Activated CD8-positive, alpha-beta memory T cell treated with anti-CD3 and anti-CD28 coated beads, Interleukin-2, amount 10 ng/mL, durations not matched to agents 7 days and 5 days (primary cell): ENCODE measurements at regions not wholly inside any gene's neighbourhood (a gene's known extent, or its start where the extent isn't known, plus 50 kb on each side); places are given as distances from the start of the nearest gene placed in this dataset.

Experiments used
- ATAC-seq: fragments of 150-1000 bp; cut with Tn5 transposase; one replicate; pipeline ENCODE4 v1.10.0; 2021; ENCODE audit warnings: moderate library complexity
- CTCF ChIA-PET: fragments of 350-600 bp; sonication (Branson Sonifier 250); formaldehyde crosslinking; loops from one replicate; lab custom pipeline; 2021; ENCODE audit warnings: antibody characterized with exemption; lab: Charles Lee
- DNase-seq: peaks from one replicate; pipeline ENCODE4 v3.0.0-alpha.2; 2020
- H3K27ac Mint-ChIP-seq: one replicate; pipeline ENCODE4 v1.8.0; 2021; ENCODE audit warnings: mild to moderate bottlenecking, mixed read lengths
- H3K27me3 Mint-ChIP-seq: one replicate; pipeline ENCODE4 v1.8.0; 2021; ENCODE audit warnings: mixed read lengths
- H3K36me3 Mint-ChIP-seq: one replicate; pipeline ENCODE4 v1.8.0; 2021; ENCODE audit warnings: mild to moderate bottlenecking, mixed read lengths
- H3K4me1 Mint-ChIP-seq: one replicate; pipeline ENCODE4 v1.8.0; 2021; ENCODE audit warnings: mixed read lengths
- H3K4me3 Mint-ChIP-seq: one replicate; pipeline ENCODE4 v1.8.0; 2021; ENCODE audit warnings: mild to moderate bottlenecking, moderate library complexity, mixed read lengths
- H3K9me3 Mint-ChIP-seq: one replicate; pipeline ENCODE4 v1.8.0; 2022; ENCODE audit warnings: low read depth, mixed read lengths

- no peaks in the 10 kb centered on the region for H3K9me3 Mint-ChIP-seq
- peaks cover 58% of the 10 kb centered on the region for H3K4me1 Mint-ChIP-seq
- peak overlapping the region; percentile 19 for H3K27ac Mint-ChIP-seq
Observed at GRCh38 chr14:73777420-73777819, 63.2 kb upstream of the PNMA1 start.

GRCh38 chr14:73776194-73776537 lies 62.0 kb upstream of the PNMA1 start:
- peaks cover 13% of the 10 kb centered on the region for H3K36me3 Mint-ChIP-seq
- CTCF ChIA-PET = interaction anchor here (0.6 to 8.0 kb wide), 5 partner anchors 9 to 142 kb away, joined by 3 to 66 read pairs (median 6); a partner anchor contains a TSS
- DNase-seq (no peak), ATAC-seq (no peak)
- no peaks in the 10 kb centered on the region for H3K27me3 Mint-ChIP-seq
- no peaks in the 10 kb centered on the region for H3K9me3 Mint-ChIP-seq
- H3K4me3 Mint-ChIP-seq = no peak overlapping the region
- peaks cover 68% of the 10 kb centered on the region for H3K4me1 Mint-ChIP-seq
- H3K27ac Mint-ChIP-seq = peak overlapping the region; percentile 35

More at GRCh38 chr14:73777420-73777819, 63.2 kb upstream of the PNMA1 start:
- Mint-ChIP-seq H3K27me3 (no peaks in the 10 kb centered on the region), H3K4me3 (no peak overlapping the region), H3K36me3 (peaks cover 14% of the 10 kb centered on the region)
- ATAC-seq (peak; percentile 15), DNase-seq (no peak)
- CTCF ChIA-PET = interaction anchor here (1.1 to 2.3 kb wide), 10 partner anchors 9 to 52 kb away, joined by 3 to 11 read pairs (median 4); no protein-coding TSS in a partner anchor

- DNase-seq = no peak
- Mint-ChIP-seq H3K36me3 (peaks cover 9% of the 10 kb centered on the region), H3K4me3 (no peak overlapping the region), H3K9me3 (no peaks in the 10 kb centered on the region), H3K4me1 (peaks cover 71% of the 10 kb centered on the region), H3K27me3 (no peaks in the 10 kb centered on the region), H3K27ac (peak overlapping the region; percentile 72)
- CTCF ChIA-PET = interaction anchor here (0.7 to 8.0 kb wide), 4 partner anchors 10 to 34 kb away, joined by 3 to 66 read pairs (median 32); a partner anchor contains a TSS
- ATAC-seq = no peak
Observed at GRCh38 chr14:73775339-73776193, 61.4 kb upstream of the PNMA1 start.

- DNase-seq (no peak), ATAC-seq (no peak)
- H3K27me3 Mint-ChIP-seq = no peaks in the 10 kb centered on the region
- peaks cover 7% of the 10 kb centered on the region for H3K36me3 Mint-ChIP-seq
- peaks cover 76% of the 10 kb centered on the region for H3K4me1 Mint-ChIP-seq
- no peaks in the 10 kb centered on the region for H3K9me3 Mint-ChIP-seq
- CTCF ChIA-PET = interaction anchor here (7.4 to 8.0 kb wide), 2 partner anchors 11 to 14 kb away, joined by 59 to 66 read pairs; a partner anchor contains a TSS
- H3K27ac Mint-ChIP-seq = peak overlapping the region; percentile 72
- no peak overlapping the region for H3K4me3 Mint-ChIP-seq
Observed at GRCh38 chr14:73774671-73775070, 60.5 kb upstream of the PNMA1 start.

- DNase-seq = no peak
- H3K4me1 Mint-ChIP-seq = peaks cover 78% of the 10 kb centered on the region
- H3K4me3 Mint-ChIP-seq = no peak overlapping the region
- no peak for ATAC-seq
- H3K27ac Mint-ChIP-seq = peak overlapping the region; percentile 72
- peaks cover 9% of the 10 kb centered on the region for H3K36me3 Mint-ChIP-seq
- no peaks in the 10 kb centered on the region for H3K9me3 Mint-ChIP-seq
- no peaks in the 10 kb centered on the region for H3K27me3 Mint-ChIP-seq
- CTCF ChIA-PET = interaction anchor here (0.7 to 8.0 kb wide), 3 partner anchors 11 to 45 kb away, joined by 3 to 66 read pairs (median 59); a partner anchor contains a TSS
Observed at GRCh38 chr14:73774241-73774570, 60.0 kb upstream of the PNMA1 start.

GRCh38 chr14:73773441-73774240 lies 59.5 kb upstream of the PNMA1 start:
- Mint-ChIP-seq H3K27ac (peak overlapping the region; percentile 72), H3K4me1 (peaks cover 81% of the 10 kb centered on the region), H3K36me3 (peaks cover 10% of the 10 kb centered on the region), H3K4me3 (no peak overlapping the region), H3K9me3 (no peaks in the 10 kb centered on the region), H3K27me3 (no peaks in the 10 kb centered on the region)
- no peak for DNase-seq
- no peak for ATAC-seq
- CTCF ChIA-PET = interaction anchor here (0.6 to 8.0 kb wide), 6 partner anchors 12 to 56 kb away, joined by 3 to 66 read pairs (median 12); a partner anchor contains a TSS

- ATAC-seq (peak; percentile 76), DNase-seq (peak; percentile 84)
- Mint-ChIP-seq H3K36me3 (peaks cover 10% of the 10 kb centered on the region), H3K4me1 (peaks cover 72% of the 10 kb centered on the region), H3K27ac (peak overlapping the region; percentile 86), H3K27me3 (no peaks in the 10 kb centered on the region), H3K9me3 (no peaks in the 10 kb centered on the region), H3K4me3 (peak overlapping the region; percentile 49)
- CTCF ChIA-PET = interaction anchor here (0.9 to 8.0 kb wide), 12 partner anchors 9 to 159 kb away, joined by 3 to 66 read pairs (median 6); partner anchors contain the start of gene ACOT6
Observed at GRCh38 chr14:73771848-73772638, 57.9 kb upstream of the PNMA1 start.

GRCh38 chr14:73770977-73771847 lies 57.0 kb upstream of the PNMA1 start:
- Mint-ChIP-seq H3K9me3 (no peaks in the 10 kb centered on the region), H3K4me3 (peak overlapping the region; percentile 37), H3K27ac (peak overlapping the region; percentile 86), H3K4me1 (peaks cover 72% of the 10 kb centered on the region), H3K27me3 (no peaks in the 10 kb centered on the region), H3K36me3 (peaks cover 10% of the 10 kb centered on the region)
- CTCF ChIA-PET = interaction anchor here (0.6 to 8.0 kb wide), 16 partner anchors 10 to 158 kb away, joined by 3 to 66 read pairs (median 4); partner anchors contain the start of gene ACOT6
- DNase-seq = no peak
- ATAC-seq = peak; percentile 17

GRCh38 chr14:73768107-73768506 lies 53.9 kb upstream of the PNMA1 start:
- Mint-ChIP-seq H3K27ac (no peak overlapping the region), H3K4me1 (peaks cover 68% of the 10 kb centered on the region), H3K4me3 (no peak overlapping the region), H3K9me3 (no peaks in the 10 kb centered on the region), H3K36me3 (peaks cover 10% of the 10 kb centered on the region), H3K27me3 (no peaks in the 10 kb centered on the region)
- CTCF ChIA-PET = interaction anchor here (0.8 to 8.0 kb wide), 5 partner anchors 7 to 29 kb away, joined by 3 to 66 read pairs (median 4); a partner anchor contains a TSS
- ATAC-seq (no peak), DNase-seq (no peak)

- peaks cover 64% of the 10 kb centered on the region for H3K4me1 Mint-ChIP-seq
- H3K4me3 Mint-ChIP-seq = no peak overlapping the region
- peak overlapping the region; percentile 47 for H3K27ac Mint-ChIP-seq
- no peaks in the 10 kb centered on the region for H3K9me3 Mint-ChIP-seq
- DNase-seq (no peak), ATAC-seq (no peak)
- CTCF ChIA-PET = interaction anchor here (1.0 to 2.0 kb wide), 3 partner anchors 12 to 61 kb away, joined by 3 to 6 read pairs (median 3); no protein-coding TSS in a partner anchor
- peaks cover 5% of the 10 kb centered on the region for H3K36me3 Mint-ChIP-seq
- no peaks in the 10 kb centered on the region for H3K27me3 Mint-ChIP-seq
Observed at GRCh38 chr14:73764406-73765280, 50.5 kb upstream of the PNMA1 start.
